Transverse colon (tissue), 4 donors: ENCODE measurements at regions not wholly inside any gene's neighbourhood (a gene's known extent, or its start where the extent isn't known, plus 50 kb on each side); places are given as distances from the start of the nearest gene placed in this dataset.

Source experiments
- DNase-seq: peaks from one replicate; pipeline ENCODE4 v3.0.0-alpha.2; 2019
- H3K27ac ChIP-seq, 4 donors: fragments of 200-600 bp; sonication (generic); 2 replicates each; pipeline ENCODE4 v1.5.1; 2016 to 2018; ENCODE audit warnings: inconsistent platforms in 4 of 4
- H3K27me3 ChIP-seq: fragments of 200-600 bp; sonication (generic); 2 replicates; pipeline ENCODE4 v1.5.1; 2017; ENCODE audit warnings: inconsistent platforms
- H3K36me3 ChIP-seq, 4 donors: fragments of 200-600 bp; sonication (generic); 2 replicates each; pipeline ENCODE4 v1.5.1; 2017 to 2019; ENCODE audit warnings: inconsistent platforms in 4 of 4
- H3K4me1 ChIP-seq, 4 donors: fragments of 200-600 bp; sonication (generic); 2 replicates each; pipeline ENCODE4 v1.5.1; 2017 to 2020; ENCODE audit warnings: inconsistent platforms in 4 of 4
- H3K4me3 ChIP-seq, 4 donors: fragments of 200-600 bp; sonication (generic); 1 replicate in 1 of 4; 2 replicates in 3 of 4; pipeline versions ENCODE4 v1.5.1 to v1.6.1; 2017 to 2019; ENCODE audit warnings: inconsistent platforms in 4 of 4
- H3K9me3 ChIP-seq, 2 donors: fragments of 200-600 bp; sonication (generic); 2 replicates each; pipeline ENCODE4 v1.5.1; 2017 to 2019; ENCODE audit warnings: inconsistent platforms in 2 of 2
- EP300 ChIP-seq: sonication (generic); formaldehyde crosslinking; IDR thresholded peaks from one replicate; pipeline ENCODE4 v1.6.1; 2017; ENCODE audit warnings: antibody characterized with exemption, low read depth
- POLR2A ChIP-seq: fragments of 450-650 bp; IDR thresholded peaks from one replicate; pipeline ENCODE4 v1.6.1; 2016; ENCODE audit warnings: antibody characterized with exemption, mild to moderate bottlenecking, moderate library complexity
- POLR2AphosphoS5 ChIP-seq, 3 donors: sonication (generic); formaldehyde crosslinking; IDR thresholded peaks; one replicate each; pipeline ENCODE4 v1.6.1; 2016; ENCODE audit warnings: antibody characterized with exemption in 3 of 3
- WGBS, 2 donors: methylation state at CpG; one replicate each; pipeline ENCODE4 v1.1.5; 2018; ENCODE audit warnings: low coverage in 1 of 2; 5-methylcytosine and 5-hydroxymethylcytosine counted together
- in situ Hi-C, 4 donors: fragments of 200-750 bp; cut with MboI; loops; one replicate each; pipeline versions ENCODE4 v1.15.0 to v1.15.1; 2017; ENCODE audit warnings: low sequenced_read_pairs in 3 of 4, low pct_ligation_motif_present in 1 of 4, low pct_unique_long_range_greater_than_20kb in 1 of 4
- intact Hi-C: fragments of 100-400 bp; cut with DNase I; formaldehyde crosslinking; loops from one replicate; pipeline ENCODE4 v1.15.1; 2023; ENCODE audit warnings: low total_unique reads
- TF ChIP-seq, protein P1 (sequence below), 5 experiments: fragments of 200-600 bp in 3 of 5; fragments of 450-650 bp in 2 of 5; sonication (generic) in 3 of 5; IDR thresholded peaks; 1 replicate in 2 of 5; 2 replicates in 3 of 5; pipeline ENCODE4 v1.5.1; 2016 to 2017; ENCODE audit warnings: antibody characterized with exemption in 5 of 5, inconsistent platforms in 3 of 5, mild to moderate bottlenecking in 2 of 5, moderate library complexity in 1 of 5

DNA sequence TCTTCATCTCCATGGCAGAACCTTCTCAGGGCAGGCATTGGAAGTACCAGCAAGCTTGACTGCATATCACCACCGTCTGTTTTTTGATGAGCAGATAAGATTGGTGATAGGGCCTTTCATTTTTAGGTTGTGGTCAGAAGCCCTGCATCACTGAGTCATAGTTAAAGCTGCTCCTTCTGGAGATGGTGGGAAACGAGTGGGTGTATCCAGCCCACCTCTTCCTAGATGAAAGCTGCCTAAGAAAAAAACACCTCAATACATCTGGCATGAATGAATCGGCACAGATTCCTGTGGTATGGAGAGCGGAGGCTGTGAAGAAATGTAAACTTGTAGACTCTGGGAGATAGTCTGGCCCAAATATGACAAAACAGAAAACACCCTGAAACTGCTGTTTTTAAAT, 248.7 kb upstream of the EGLN3 start:
- no peak for DNase-seq
- Histone ChIP-seq H3K36me3 (no peaks in the 10 kb centered on the region), H3K9me3 (no peaks in the 10 kb centered on the region), H3K27me3 (no peaks in the 10 kb centered on the region), H3K4me1 (no peaks in the 10 kb centered on the region), H3K27ac (no peak overlapping the region), H3K4me3 (no peak overlapping the region)
- TF ChIP-seq EP300 (no peak), POLR2A (no peak), POLR2AphosphoS5 (IDR thresholded peaks at IDR 0.05) (no peak)
- TF ChIP-seq, protein P1, sequence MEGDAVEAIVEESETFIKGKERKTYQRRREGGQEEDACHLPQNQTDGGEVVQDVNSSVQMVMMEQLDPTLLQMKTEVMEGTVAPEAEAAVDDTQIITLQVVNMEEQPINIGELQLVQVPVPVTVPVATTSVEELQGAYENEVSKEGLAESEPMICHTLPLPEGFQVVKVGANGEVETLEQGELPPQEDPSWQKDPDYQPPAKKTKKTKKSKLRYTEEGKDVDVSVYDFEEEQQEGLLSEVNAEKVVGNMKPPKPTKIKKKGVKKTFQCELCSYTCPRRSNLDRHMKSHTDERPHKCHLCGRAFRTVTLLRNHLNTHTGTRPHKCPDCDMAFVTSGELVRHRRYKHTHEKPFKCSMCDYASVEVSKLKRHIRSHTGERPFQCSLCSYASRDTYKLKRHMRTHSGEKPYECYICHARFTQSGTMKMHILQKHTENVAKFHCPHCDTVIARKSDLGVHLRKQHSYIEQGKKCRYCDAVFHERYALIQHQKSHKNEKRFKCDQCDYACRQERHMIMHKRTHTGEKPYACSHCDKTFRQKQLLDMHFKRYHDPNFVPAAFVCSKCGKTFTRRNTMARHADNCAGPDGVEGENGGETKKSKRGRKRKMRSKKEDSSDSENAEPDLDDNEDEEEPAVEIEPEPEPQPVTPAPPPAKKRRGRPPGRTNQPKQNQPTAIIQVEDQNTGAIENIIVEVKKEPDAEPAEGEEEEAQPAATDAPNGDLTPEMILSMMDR (IDR thresholded peaks at IDR 0.05): no peak
- 69 to 70% methylated on average over 3 to 4 of the region's 4 CpGs for WGBS, 2 donors
- in situ Hi-C loops: no loop called here
- intact Hi-C loops: no loop called here

DNA sequence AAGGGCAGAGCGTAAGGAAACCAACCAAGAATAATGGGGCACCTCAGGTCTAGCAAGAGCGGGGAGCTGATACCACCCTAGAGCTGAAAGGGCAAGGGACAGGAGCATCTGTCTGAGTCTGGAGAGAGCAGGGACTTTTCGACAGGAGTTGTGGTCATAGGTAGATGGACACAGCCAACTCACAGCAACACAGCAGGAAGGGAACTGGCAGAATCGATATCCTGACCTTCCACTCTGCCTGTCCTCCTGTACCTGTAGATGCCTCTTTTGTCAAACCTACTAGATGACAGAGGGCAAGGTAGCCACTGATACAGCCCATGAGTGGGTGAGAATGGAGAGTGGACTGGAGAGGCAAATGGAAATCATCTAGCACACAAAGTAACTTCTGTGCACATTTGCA, 247.2 kb upstream of the EGLN3 start:
- DNase-seq: no peak
- intact Hi-C loops (no loop called here), in situ Hi-C loops (no loop called here)
- Histone ChIP-seq H3K9me3 (no peaks in the 10 kb centered on the region), H3K4me1 (no peaks in the 10 kb centered on the region), H3K27ac (no peak overlapping the region), H3K4me3 (no peak overlapping the region), H3K36me3 (no peaks in the 10 kb centered on the region), H3K27me3 (no peaks in the 10 kb centered on the region)
- 92 to 98% methylated on average over 4 of the region's 4 CpGs for WGBS, 2 donors
- TF ChIP-seq, protein P1 (IDR thresholded peaks at IDR 0.05): no peak
- TF ChIP-seq POLR2AphosphoS5 (IDR thresholded peaks at IDR 0.05): no peak
- no peak for TF ChIP-seq EP300
- TF ChIP-seq POLR2A: no peak

DNA sequence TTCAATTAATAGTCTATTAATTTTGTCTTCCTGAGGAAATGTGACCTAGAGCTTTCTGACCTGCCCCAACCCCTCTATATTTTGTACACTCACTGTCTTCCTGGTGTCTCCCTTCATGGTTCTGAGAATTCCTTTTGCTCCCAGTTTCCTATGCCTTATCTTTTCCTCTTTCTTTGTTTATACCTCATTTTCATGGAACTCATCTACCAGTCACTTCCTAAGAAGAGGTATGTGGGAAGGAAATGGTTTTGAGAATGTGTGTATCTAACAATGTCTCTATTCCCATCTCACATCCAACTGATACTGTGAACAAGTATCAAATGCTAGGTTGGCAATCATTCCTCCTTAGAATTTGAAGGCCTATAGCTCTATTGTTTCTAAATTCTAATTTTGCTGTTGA, 245.1 kb upstream of the EGLN3 start:
- Histone ChIP-seq H3K36me3 (no peaks in the 10 kb centered on the region), H3K9me3 (no peaks in the 10 kb centered on the region), H3K27ac (no peak overlapping the region), H3K4me3 (no peak overlapping the region), H3K4me1 (no peaks in the 10 kb centered on the region), H3K27me3 (no peaks in the 10 kb centered on the region)
- TF ChIP-seq, protein P1 (IDR thresholded peaks at IDR 0.05): no peak
- TF ChIP-seq POLR2A (no peak), EP300 (no peak), POLR2AphosphoS5 (IDR thresholded peaks at IDR 0.05) (no peak)
- intact Hi-C loops: no loop called here
- in situ Hi-C loops: no loop called here
- DNase-seq: no peak

DNA sequence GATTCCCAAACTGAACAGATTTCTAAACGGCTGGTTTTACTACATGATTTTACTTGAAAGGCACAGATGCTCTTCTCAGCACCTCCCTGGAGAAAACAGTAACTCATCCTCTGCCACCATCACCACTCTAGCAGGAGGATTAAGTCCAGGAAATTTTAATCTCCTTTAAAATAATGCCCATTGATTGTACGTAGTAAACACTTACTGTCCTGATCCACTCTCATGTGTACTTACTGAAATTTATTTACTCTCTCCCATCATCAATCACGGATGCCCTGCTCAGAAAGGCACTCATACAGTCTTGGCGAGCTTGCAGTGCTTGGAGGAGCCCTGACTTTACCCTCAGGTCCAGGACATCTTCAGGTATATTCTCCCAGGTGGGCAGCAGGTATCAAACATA, 239.8 kb upstream of the EGLN3 start:
- intact Hi-C loops: no loop called here
- Histone ChIP-seq H3K9me3 (no peaks in the 10 kb centered on the region), H3K4me1 (no peaks in the 10 kb centered on the region), H3K27me3 (no peaks in the 10 kb centered on the region), H3K27ac (no peak overlapping the region), H3K36me3 (no peaks in the 10 kb centered on the region), H3K4me3 (no peak overlapping the region)
- 54 to 62% methylated on average over 3 to 4 of the region's 4 CpGs for WGBS, 2 donors
- DNase-seq: no peak
- TF ChIP-seq POLR2A (no peak), POLR2AphosphoS5 (IDR thresholded peaks at IDR 0.05) (no peak), EP300 (no peak)
- TF ChIP-seq, protein P1 (IDR thresholded peaks at IDR 0.05): no peak
- in situ Hi-C loops: no loop called here
